Astrocyte of the cerebellum (primary cell): ENCODE measurements at regions not wholly inside any gene's neighbourhood (a gene's known extent, or its start where the extent isn't known, plus 50 kb on each side); places are given as distances from the start of the nearest gene placed in this dataset.

Experiments
- DNase-seq: peaks from one replicate; pipeline ENCODE4 v3.0.0-alpha.2; 2011; ENCODE audit warnings: low read depth
- H3K4me3 ChIP-seq: 2 replicates; pipeline ENCODE4 v1.5.1; 2011; ENCODE audit warnings: mild to moderate bottlenecking, low read depth, low read length, moderate library complexity
- in situ Hi-C: cut with HindIII; loops from 2 replicates; pipeline ENCODE4 v1.10.0; 2017; ENCODE audit warnings: low sequenced_read_pairs
- TF ChIP-seq, protein P1 (sequence below): IDR thresholded peaks from 2 replicates; pipeline ENCODE4 v1.5.1; 2012; ENCODE audit warnings: low read length, low read depth, moderate library complexity, mild to moderate bottlenecking; ENCODE audit errors: missing control alignments

DNA sequence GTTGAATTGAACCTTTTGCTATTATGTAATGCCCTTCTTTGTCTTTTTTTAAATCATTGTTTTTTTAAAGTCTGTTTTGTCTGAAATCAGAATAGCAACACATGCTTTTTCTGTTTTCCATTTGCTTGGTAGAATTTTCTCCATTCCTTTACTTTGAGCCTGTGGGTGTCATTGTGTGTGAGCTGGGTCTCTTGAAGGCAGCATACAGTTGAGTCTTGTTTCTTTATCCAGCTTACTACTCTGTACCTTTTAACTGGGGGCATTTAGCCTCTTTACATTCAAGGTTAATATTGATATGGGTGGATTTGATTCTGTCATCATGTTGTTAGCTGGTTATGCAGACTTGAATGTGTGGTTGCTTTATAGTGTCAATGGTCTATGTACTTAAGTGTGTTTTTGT, 292.0 kb downstream of the MAP2K4 start:
- TF ChIP-seq, protein P1, sequence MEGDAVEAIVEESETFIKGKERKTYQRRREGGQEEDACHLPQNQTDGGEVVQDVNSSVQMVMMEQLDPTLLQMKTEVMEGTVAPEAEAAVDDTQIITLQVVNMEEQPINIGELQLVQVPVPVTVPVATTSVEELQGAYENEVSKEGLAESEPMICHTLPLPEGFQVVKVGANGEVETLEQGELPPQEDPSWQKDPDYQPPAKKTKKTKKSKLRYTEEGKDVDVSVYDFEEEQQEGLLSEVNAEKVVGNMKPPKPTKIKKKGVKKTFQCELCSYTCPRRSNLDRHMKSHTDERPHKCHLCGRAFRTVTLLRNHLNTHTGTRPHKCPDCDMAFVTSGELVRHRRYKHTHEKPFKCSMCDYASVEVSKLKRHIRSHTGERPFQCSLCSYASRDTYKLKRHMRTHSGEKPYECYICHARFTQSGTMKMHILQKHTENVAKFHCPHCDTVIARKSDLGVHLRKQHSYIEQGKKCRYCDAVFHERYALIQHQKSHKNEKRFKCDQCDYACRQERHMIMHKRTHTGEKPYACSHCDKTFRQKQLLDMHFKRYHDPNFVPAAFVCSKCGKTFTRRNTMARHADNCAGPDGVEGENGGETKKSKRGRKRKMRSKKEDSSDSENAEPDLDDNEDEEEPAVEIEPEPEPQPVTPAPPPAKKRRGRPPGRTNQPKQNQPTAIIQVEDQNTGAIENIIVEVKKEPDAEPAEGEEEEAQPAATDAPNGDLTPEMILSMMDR, result no peak
- in situ Hi-C loops, result no loop called here
- DNase-seq, result no peak
- H3K4me3 ChIP-seq, result no peak overlapping the region

DNA sequence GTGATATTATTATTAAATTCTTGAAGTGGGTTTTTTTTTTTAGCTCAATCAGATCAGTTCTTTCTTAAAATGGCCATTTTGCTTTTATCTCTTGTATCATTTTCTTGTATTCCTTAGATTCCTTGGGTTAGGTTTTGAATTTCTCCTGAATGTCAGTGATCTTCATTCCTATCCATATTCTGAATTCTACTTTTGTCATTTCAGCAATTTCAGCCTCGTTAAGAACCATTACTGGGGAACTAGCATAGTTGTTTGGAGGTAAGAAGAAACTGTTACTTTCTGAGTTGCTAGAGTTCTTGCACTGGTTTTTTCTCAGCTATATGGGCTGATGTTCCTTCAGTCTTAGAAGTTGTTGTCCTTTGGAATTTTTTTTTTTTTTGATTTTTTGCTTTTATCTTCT, 293.1 kb downstream of the MAP2K4 start:
- no peak for DNase-seq
- TF ChIP-seq, protein P1, result no peak
- no peak overlapping the region for H3K4me3 ChIP-seq
- in situ Hi-C loops, result no loop called here

- in situ Hi-C loops, result no loop called here
- TF ChIP-seq, protein P1, result no peak
- H3K4me3 ChIP-seq, result no peak overlapping the region
- no peak for DNase-seq
Observed at GRCh38 chr17:12316021-12316420, 295.3 kb downstream of the MAP2K4 start.

- H3K4me3 ChIP-seq, result no peak overlapping the region
- DNase-seq, result no peak
- in situ Hi-C loops, result no loop called here
- TF ChIP-seq, protein P1, result no peak
Observed at GRCh38 chr17:12318571-12319266, 298.0 kb downstream of the MAP2K4 start.

DNA sequence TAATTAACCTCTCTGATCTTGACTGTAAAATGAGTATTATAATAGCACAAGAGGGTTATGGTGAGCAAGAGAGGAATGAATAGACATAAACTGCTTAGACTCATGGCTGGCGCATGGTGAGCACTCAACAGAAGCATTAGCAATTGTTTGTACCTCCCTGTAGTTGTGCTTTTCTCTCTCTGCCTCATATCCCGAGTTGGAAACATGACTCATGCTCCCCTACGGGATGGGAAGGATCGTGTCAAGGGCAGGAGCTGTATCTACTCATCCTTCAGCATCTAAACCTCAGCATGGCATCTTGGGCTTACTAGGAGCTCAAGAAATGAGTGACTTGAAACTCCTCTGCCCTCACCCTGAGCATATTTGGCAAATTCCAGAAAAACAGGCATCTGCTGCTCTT, 299.6 kb downstream of the MAP2K4 start:
- in situ Hi-C loops, result no loop called here
- DNase-seq, result peak; percentile 1
- TF ChIP-seq, protein P1, result no peak
- H3K4me3 ChIP-seq, result no peak overlapping the region

DNA sequence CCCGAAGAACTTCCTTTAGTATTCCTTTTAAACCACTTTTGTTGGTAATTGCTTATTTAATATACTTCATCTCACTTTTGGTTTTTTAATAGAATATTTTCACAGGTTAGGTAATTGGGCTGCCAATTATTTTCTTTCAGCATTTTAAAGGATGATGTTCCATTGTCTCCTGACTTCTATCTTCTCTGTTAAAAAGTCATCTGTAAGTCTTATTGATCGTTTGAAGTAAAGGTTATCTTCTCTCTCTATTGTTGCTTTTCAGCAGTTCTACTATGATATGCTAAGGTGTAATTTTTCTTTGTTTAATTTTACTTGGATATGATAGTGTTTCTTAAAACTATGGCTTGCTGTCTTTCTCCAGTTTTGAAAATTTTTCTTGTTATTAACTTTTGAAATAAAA, 307.5 kb downstream of the MAP2K4 start:
- in situ Hi-C loops, result no loop called here
- DNase-seq, result no peak
- TF ChIP-seq, protein P1, result no peak
- H3K4me3 ChIP-seq, result no peak overlapping the region

GRCh38 chr17:12330456-12330855, 309.8 kb downstream of the MAP2K4 start:
- in situ Hi-C loops, result no loop called here
- no peak overlapping the region for H3K4me3 ChIP-seq
- TF ChIP-seq, protein P1, result no peak
- no peak for DNase-seq
